Psoas muscle (tissue), 7 donors: ENCODE measurements at regions not wholly inside any gene's neighbourhood (a gene's known extent, or its start where the extent isn't known, plus 50 kb on each side); places are given as distances from the start of the nearest gene placed in this dataset.
"Not testable (repeated sequence)": the region's sequence is repeated elsewhere in the genome, so short reads cannot be mapped to it uniquely, and the experiment has no call there.

ENCODE experiments used
- ATAC-seq, 4 donors: fragments of 200-7000 bp; cut with Tn5 transposase; one replicate each; pipeline ENCODE4 v1.9.1; 2020; ENCODE audit warnings: moderate library complexity in 3 of 4, mild to moderate bottlenecking in 2 of 4
- DNase-seq, 2 donors: peaks; one replicate each; pipeline ENCODE4 v3.0.0-alpha.2; 2020
- H3K27ac ChIP-seq: fragments of 200-600 bp; one replicate; pipeline ENCODE4 v1.8.0; 2022
- H3K27me3 ChIP-seq, 3 donors: fragments of 200-600 bp in 1 of 3; one replicate each; pipeline versions ENCODE4 v1.6.1 to v1.8.0; 2013 to 2022; ENCODE audit warnings: low read length in 2 of 3, mild to moderate bottlenecking in 2 of 3, moderate library complexity in 1 of 3; ENCODE audit not compliant: insufficient read depth in 3 of 3
- H3K36me3 ChIP-seq, 2 donors: fragments of 200-600 bp in 1 of 2; one replicate each; pipeline versions ENCODE4 v1.6.1 to v1.8.0; 2013 to 2022; ENCODE audit warnings: low read depth in 1 of 2, mild to moderate bottlenecking in 1 of 2, moderate library complexity in 1 of 2; ENCODE audit not compliant: insufficient read depth in 1 of 2
- H3K4me1 ChIP-seq: fragments of 200-600 bp; one replicate; pipeline ENCODE4 v1.8.0; 2022
- H3K4me3 ChIP-seq: fragments of 200-600 bp; one replicate; pipeline ENCODE4 v1.8.0; 2022; ENCODE audit warnings: mild to moderate bottlenecking
- H3K9me3 ChIP-seq: fragments of 200-600 bp; one replicate; pipeline ENCODE4 v1.8.0; 2022
- CTCF ChIP-seq: fragments of 200-600 bp; IDR thresholded peaks from one replicate; pipeline ENCODE4 v1.8.0; 2022; ENCODE audit warnings: antibody characterized with exemption
- WGBS, 3 donors: extraction: QIAGEN DNeasy Blood & Tissue Kit; methylation state at CpG; one replicate each; pipeline versions ENCODE4 v1.1.6 to v1.1.7; 2013; 5-methylcytosine and 5-hydroxymethylcytosine counted together
- intact Hi-C, 2 donors: fragments of 100-400 bp; cut with DNase I; formaldehyde crosslinking; loops; one replicate each; pipeline versions ENCODE4 v1.11.0 to v1.14.2; 2022
- donor health status: healthy with polysubstance abuse.
- donor health status: DM: no; HTN: no; CAD: no; lungs with moderate emphysema.
- donor health status: Bipolar disorder and iron deficiency.
- donor health status: healthy.
- donor health status: DM: yes; HTN: yes; CAD: no.
- donor health status: DM: no; HTN: no; CAD: no.
- donor health status: DM: yes; HTN: yes; CAD: no.

- H3K36me3 ChIP-seq, result no peaks in the 10 kb centered on the region
- H3K4me3 ChIP-seq, result no peak overlapping the region
- ATAC-seq (no peak), DNase-seq (no peak)
- intact Hi-C loops, result no loop called here
- no peak overlapping the region for H3K27ac ChIP-seq
- H3K9me3 ChIP-seq, result no peaks in the 10 kb centered on the region
- TF ChIP-seq CTCF, result no peak
- peaks cover 1 to 9% (median 5%) of the 10 kb centered on the region in 3 donors for H3K27me3 ChIP-seq
- H3K4me1 ChIP-seq, result no peaks in the 10 kb centered on the region
Measured at GRCh38 chr2:7437141-7437540, 519.9 kb downstream of the RNF144A start.

GRCh38 chr2:7437716-7438632 lies 520.8 kb downstream of the RNF144A start:
- no peak overlapping the region for H3K27ac ChIP-seq
- no peak for TF ChIP-seq CTCF
- no peaks in the 10 kb centered on the region for H3K9me3 ChIP-seq
- intact Hi-C loops, result no loop called here
- no peaks in the 10 kb centered on the region for H3K36me3 ChIP-seq
- ATAC-seq (no peak), DNase-seq (no peak)
- WGBS, 3 donors, result 76 to 78% (median 77%) methylated on average over 9 of the region's 9 CpGs
- no peak overlapping the region for H3K4me3 ChIP-seq
- H3K27me3 ChIP-seq, result peaks cover 0 to 12% (median 5%) of the 10 kb centered on the region in 3 donors
- no peaks in the 10 kb centered on the region for H3K4me1 ChIP-seq

- no peak for TF ChIP-seq CTCF
- 95 to 100% (median 97%) methylated on average over 1 of the region's 1 CpG for WGBS, 3 donors
- DNase-seq, result no peak
- Histone ChIP-seq H3K36me3 (no peaks in the 10 kb centered on the region), H3K27me3 (peaks cover 0 to 12% (median 5%) of the 10 kb centered on the region in 3 donors), H3K9me3 (no peaks in the 10 kb centered on the region), H3K4me3 (no peak overlapping the region), H3K27ac (no peak overlapping the region), H3K4me1 (no peaks in the 10 kb centered on the region)
- ATAC-seq, result no peak
- intact Hi-C loops, result no loop called here
Measured at GRCh38 chr2:7438855-7439254, 521.6 kb downstream of the RNF144A start.

GRCh38 chr2:7440977-7441376 lies 523.8 kb downstream of the RNF144A start:
- Histone ChIP-seq H3K27ac (no peak overlapping the region), H3K4me3 (no peak overlapping the region), H3K36me3 (no peaks in the 10 kb centered on the region), H3K9me3 (no peaks in the 10 kb centered on the region), H3K27me3 (peaks cover 0 to 12% (median 2%) of the 10 kb centered on the region in 3 donors), H3K4me1 (no peaks in the 10 kb centered on the region)
- intact Hi-C loops, result no loop called here
- WGBS, 3 donors, result 85 to 89% (median 88%) methylated on average over 4 of the region's 4 CpGs
- DNase-seq (no peak), ATAC-seq (no peak)
- no peak for TF ChIP-seq CTCF

- ATAC-seq, H3K36me3 ChIP-seq, H3K4me3 ChIP-seq, H3K9me3 ChIP-seq, H3K27ac ChIP-seq, DNase-seq, H3K4me1 ChIP-seq, intact Hi-C loops: not testable (repeated sequence)
- H3K27me3 ChIP-seq, result peaks cover 0 to 12% (median 2%) of the 10 kb centered on the region in 3 donors
- 71 to 83% (median 80%) methylated on average over 3 of the region's 3 CpGs for WGBS, 3 donors
Measured at GRCh38 chr2:7441841-7442240, 524.6 kb downstream of the RNF144A start.
